K562 (cell line): ENCODE measurements at regions not wholly inside any gene's neighbourhood (a gene's known extent, or its start where the extent isn't known, plus 50 kb on each side); places are given as distances from the start of the nearest gene placed in this dataset.

Experiments used
- ELF4 ChIP-seq: fragments of 450-650 bp; formaldehyde crosslinking; IDR thresholded peaks from 2 replicates; pipeline ENCODE4 v1.4.0; 2022; ENCODE audit warnings: missing genetic modification characterization
- EZH2 ChIP-seq: IDR thresholded peaks from 2 replicates; pipeline ENCODE4 v1.6.1; 2012; ENCODE audit warnings: low read depth, mild to moderate bottlenecking, inconsistent platforms, low read length, borderline replicate concordance
- PATZ1 ChIP-seq: fragments of 250-450 bp; sonication (Bioruptor Pico); IDR thresholded peaks from 2 replicates; pipeline ENCODE4 v1.5.0; 2020; ENCODE audit warnings: mild to moderate bottlenecking, borderline replicate concordance
- POLR2A ChIP-seq: fragments of 450-650 bp; conservative IDR thresholded peaks from 2 replicates; pipeline ENCODE4 v1.6.1; 2016
- SMARCA5 ChIP-seq: fragments of 450-650 bp; IDR thresholded peaks from 2 replicates; pipeline ENCODE4 v1.6.1; 2016
- ZBTB34 ChIP-seq: fragments of 250-450 bp; sonication (Bioruptor Pico); IDR thresholded peaks from 2 replicates; pipeline ENCODE4 v1.8.0; 2021; ENCODE audit warnings: mild to moderate bottlenecking, moderate library complexity
- ZNF592 ChIP-seq: fragments of 450-650 bp; IDR thresholded peaks from 2 replicates; pipeline ENCODE4 v1.6.1; 2017; ENCODE audit warnings: antibody characterized with exemption, mild to moderate bottlenecking

- TF ChIP-seq ZBTB34 (CRISPR knock-in tag), result no peak
- no peak for TF ChIP-seq SMARCA5
- no peak for TF ChIP-seq EZH2
- no peak for TF ChIP-seq ZNF592
- TF ChIP-seq ELF4 (CRISPR knock-in tag), result no peak
- TF ChIP-seq PATZ1 (CRISPR knock-in tag), result no peak
- TF ChIP-seq POLR2A, result no peak
These were observed 848.4 kb downstream of the GATA3 start for GRCh38 chr10:8902926-8903325.
